CD8-positive, alpha-beta memory T cell (primary cell): ENCODE measurements at regions not wholly inside any gene's neighbourhood (a gene's known extent, or its start where the extent isn't known, plus 50 kb on each side); places are given as distances from the start of the nearest gene placed in this dataset.

Experiments
- CTCF ChIA-PET: fragments of 350-600 bp; sonication (Branson Sonifier 250); formaldehyde crosslinking; loops from one replicate; lab custom pipeline; 2021; ENCODE audit warnings: antibody characterized with exemption; lab: Charles Lee
- POLR2A ChIA-PET: fragments of 350-600 bp; sonication (Branson Sonifier 250); formaldehyde crosslinking; loops from one replicate; lab custom pipeline; 2021; ENCODE audit warnings: antibody characterized with exemption; lab: Charles Lee
- DNase-seq, 5 donors: peaks; one replicate each; pipeline versions ENCODE4 v3.0.0 to v3.0.0-alpha.2; 2020 to 2022; ENCODE audit warnings: mixed read lengths in 1 of 5
- H3K27ac ChIP-seq: one replicate; pipeline ENCODE4 v1.7.0; 2013; ENCODE audit warnings: low read depth, mild to moderate bottlenecking, low read length, moderate library complexity
- H3K27me3 ChIP-seq: 2 replicates; pipeline ENCODE4 v1.7.0; 2013; ENCODE audit warnings: low read length, mild to moderate bottlenecking; ENCODE audit not compliant: insufficient read depth, poor library complexity, severe bottlenecking
- H3K36me3 ChIP-seq: 2 replicates; pipeline ENCODE4 v1.7.0; 2013; ENCODE audit warnings: mild to moderate bottlenecking, low read length, moderate library complexity; ENCODE audit not compliant: insufficient read depth
- H3K4me1 ChIP-seq: 2 replicates; pipeline ENCODE4 v1.7.0; 2013; ENCODE audit warnings: mild to moderate bottlenecking, low read length, moderate library complexity; ENCODE audit not compliant: insufficient read depth
- H3K4me3 ChIP-seq: 2 replicates; pipeline ENCODE4 v1.7.0; 2013; ENCODE audit warnings: mild to moderate bottlenecking, low read length
- H3K9me3 ChIP-seq: 2 replicates; pipeline ENCODE4 v1.7.0; 2013; ENCODE audit warnings: mild to moderate bottlenecking, low read length
- H3K27ac Mint-ChIP-seq, 8 donors: one replicate each; pipeline ENCODE4 v1.8.0; 2020 to 2021; ENCODE audit warnings: mixed read lengths in 8 of 8, mild to moderate bottlenecking in 6 of 8, inconsistent platforms in 3 of 8, moderate library complexity in 3 of 8
- H3K27me3 Mint-ChIP-seq, 2 donors: one replicate each; pipeline ENCODE4 v1.8.0; 2020 to 2021; ENCODE audit warnings: mixed read lengths in 2 of 2, mild to moderate bottlenecking in 1 of 2, moderate library complexity in 1 of 2
- H3K36me3 Mint-ChIP-seq, 3 donors: one replicate each; pipeline ENCODE4 v1.8.0; 2020 to 2021; ENCODE audit warnings: mixed read lengths in 3 of 3, inconsistent platforms in 1 of 3, mild to moderate bottlenecking in 1 of 3
- H3K4me1 Mint-ChIP-seq, 3 donors: one replicate each; pipeline ENCODE4 v1.8.0; 2020 to 2021; ENCODE audit warnings: mixed read lengths in 3 of 3, inconsistent platforms in 1 of 3, mild to moderate bottlenecking in 1 of 3
- H3K4me3 Mint-ChIP-seq, 7 donors: one replicate each; pipeline ENCODE4 v1.8.0; 2020 to 2021; ENCODE audit warnings: mixed read lengths in 7 of 7, mild to moderate bottlenecking in 6 of 7, moderate library complexity in 4 of 7, inconsistent platforms in 2 of 7
- H3K9me3 Mint-ChIP-seq, 5 donors: one replicate each; pipeline ENCODE4 v1.8.0; 2020 to 2022; ENCODE audit warnings: mixed read lengths in 5 of 5, mild to moderate bottlenecking in 3 of 5, moderate library complexity in 2 of 5, inconsistent platforms in 1 of 5

GRCh38 chr5:53416144-53416738 is 64.2 kb upstream of the FST start:
- no peak overlapping the region for H3K27ac Mint-ChIP-seq
- peaks cover 4 to 8% of the 10 kb centered on the region in 2 donors for H3K27me3 Mint-ChIP-seq

DNA sequence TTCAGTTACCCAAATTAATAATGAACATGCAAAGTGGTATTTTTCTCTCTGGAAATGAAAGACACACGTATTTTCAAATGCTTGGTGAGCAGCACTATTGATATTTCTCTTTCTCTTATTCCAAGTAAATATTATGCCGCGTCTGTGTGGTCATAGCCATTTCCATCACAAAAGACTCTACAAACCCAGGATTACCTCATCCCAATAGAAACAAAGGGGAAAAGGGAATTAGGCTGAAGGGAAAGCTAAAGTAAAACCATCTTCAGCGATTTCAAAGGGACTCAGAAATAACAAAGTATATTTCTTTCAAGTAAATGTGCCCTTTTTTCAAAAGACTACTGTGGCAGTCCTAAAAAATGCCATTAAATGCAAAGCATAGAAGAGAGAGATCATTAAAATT is 62.0 kb upstream of the FST start:
- ChIA-PET POLR2A (no interaction called here), CTCF (no interaction called here)
- Histone ChIP-seq H3K27ac (no peak overlapping the region), H3K36me3 (no peaks in the 10 kb centered on the region), H3K4me3 (no peak overlapping the region), H3K4me1 (no peaks in the 10 kb centered on the region), H3K27me3 (no peaks in the 10 kb centered on the region), H3K9me3 (no peaks in the 10 kb centered on the region)
- H3K4me3 Mint-ChIP-seq = no peak overlapping the region
- peaks cover 0 to 8% of the 10 kb centered on the region in 2 donors for H3K27me3 Mint-ChIP-seq
- no peaks in the 10 kb centered on the region for H3K4me1 Mint-ChIP-seq
- no peak overlapping the region for H3K27ac Mint-ChIP-seq
- DNase-seq = no peak
- peaks cover 0 to 2% (median 0%) of the 10 kb centered on the region in 5 donors for H3K9me3 Mint-ChIP-seq
- H3K36me3 Mint-ChIP-seq = no peaks in the 10 kb centered on the region

More at GRCh38 chr5:53416144-53416738, 64.2 kb upstream of the FST start:
- POLR2A ChIA-PET = no interaction called here
- DNase-seq = no peak
- Mint-ChIP-seq H3K36me3 (no peaks in the 10 kb centered on the region), H3K4me1 (peaks cover 6 to 8% (median 8%) of the 10 kb centered on the region in 3 donors), H3K4me3 (no peak overlapping the region), H3K9me3 (peaks cover 0 to 2% (median 0%) of the 10 kb centered on the region in 5 donors)
- Histone ChIP-seq H3K4me1 (no peaks in the 10 kb centered on the region), H3K27ac (no peak overlapping the region), H3K36me3 (no peaks in the 10 kb centered on the region), H3K4me3 (no peak overlapping the region), H3K27me3 (no peaks in the 10 kb centered on the region), H3K9me3 (no peaks in the 10 kb centered on the region)
- CTCF ChIA-PET = no interaction called here

DNA sequence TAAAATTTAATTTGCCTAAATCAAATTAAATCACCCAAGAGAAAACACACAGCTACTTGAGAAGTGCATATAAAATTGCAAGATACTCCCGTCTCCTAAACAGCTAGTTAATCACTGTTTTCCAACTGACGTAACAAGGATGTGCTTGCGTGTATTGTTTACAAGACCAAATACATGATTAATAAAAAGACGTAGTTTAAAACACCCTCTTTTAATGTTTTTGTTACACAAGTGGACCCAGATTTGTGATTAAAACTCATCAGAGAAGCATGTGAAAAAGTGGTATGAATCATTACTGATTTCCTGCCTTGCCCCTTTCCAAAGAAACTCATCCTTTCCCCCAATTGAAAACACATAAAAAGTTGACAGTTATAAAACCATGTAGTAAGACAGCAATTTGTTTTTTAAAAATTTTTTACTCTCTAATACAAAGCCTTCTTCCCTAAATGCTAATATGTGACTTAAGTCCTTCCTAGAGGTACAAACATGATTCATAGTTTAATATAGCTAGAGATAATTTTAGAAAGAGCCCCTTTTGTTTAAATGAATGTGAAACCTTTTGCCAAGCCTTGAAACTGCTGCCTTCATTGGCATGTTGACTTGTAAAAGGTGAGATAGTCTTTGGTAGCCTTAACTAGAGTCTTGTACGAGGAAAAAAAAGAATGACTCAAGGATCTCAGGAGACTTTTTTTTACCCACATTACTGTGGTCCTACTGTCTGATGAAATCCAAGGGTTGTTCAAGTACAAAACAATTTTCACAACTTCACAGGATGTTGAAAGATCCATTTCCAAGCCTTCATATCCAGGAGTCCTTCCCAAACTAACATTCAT is 61.4 kb upstream of the FST start:
- H3K36me3 ChIP-seq = no peaks in the 10 kb centered on the region
- no peaks in the 10 kb centered on the region for H3K4me1 ChIP-seq
- POLR2A ChIA-PET = no interaction called here
- H3K4me3 ChIP-seq = no peak overlapping the region
- no peak overlapping the region for H3K27ac ChIP-seq
- DNase-seq = no peak
- Mint-ChIP-seq H3K9me3 (peaks cover 0 to under 1% (median 0%) of the 10 kb centered on the region in 5 donors), H3K4me1 (no peaks in the 10 kb centered on the region), H3K27ac (no peak overlapping the region), H3K36me3 (no peaks in the 10 kb centered on the region), H3K4me3 (no peak overlapping the region), H3K27me3 (peaks cover 2 to 12% of the 10 kb centered on the region in 2 donors)
- no peaks in the 10 kb centered on the region for H3K9me3 ChIP-seq
- no peaks in the 10 kb centered on the region for H3K27me3 ChIP-seq
- CTCF ChIA-PET = no interaction called here

DNA sequence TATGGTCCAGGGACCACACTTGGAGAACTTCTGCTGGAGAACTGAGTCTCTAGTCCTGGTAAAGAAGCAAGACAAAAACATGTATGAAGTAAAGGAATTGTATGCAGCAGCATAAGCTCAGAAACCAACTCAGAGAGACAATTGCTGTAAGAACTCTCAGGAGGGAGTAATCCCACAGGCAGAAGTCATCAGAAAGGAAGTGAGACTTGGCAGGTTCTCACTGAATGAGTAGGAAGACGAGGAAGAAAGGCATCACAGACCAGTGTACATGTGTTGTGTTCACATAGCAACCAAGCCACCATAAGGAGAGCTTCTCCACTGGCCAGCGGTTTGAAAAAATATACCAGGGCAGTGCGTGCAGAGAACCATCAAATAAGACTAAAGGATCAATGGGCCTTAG is 57.9 kb upstream of the FST start:
- H3K4me3 ChIP-seq = no peak overlapping the region
- no peak overlapping the region for H3K27ac ChIP-seq
- H3K36me3 ChIP-seq = no peaks in the 10 kb centered on the region
- Mint-ChIP-seq H3K4me1 (no peaks in the 10 kb centered on the region), H3K9me3 (no peaks in the 10 kb centered on the region), H3K4me3 (no peak overlapping the region), H3K27ac (no peak overlapping the region), H3K36me3 (no peaks in the 10 kb centered on the region), H3K27me3 (peaks cover 6 to 18% of the 10 kb centered on the region in 2 donors)
- ChIA-PET CTCF (no interaction called here), POLR2A (no interaction called here)
- no peak for DNase-seq
- H3K4me1 ChIP-seq = no peaks in the 10 kb centered on the region
- no peaks in the 10 kb centered on the region for H3K27me3 ChIP-seq
- no peaks in the 10 kb centered on the region for H3K9me3 ChIP-seq

DNA sequence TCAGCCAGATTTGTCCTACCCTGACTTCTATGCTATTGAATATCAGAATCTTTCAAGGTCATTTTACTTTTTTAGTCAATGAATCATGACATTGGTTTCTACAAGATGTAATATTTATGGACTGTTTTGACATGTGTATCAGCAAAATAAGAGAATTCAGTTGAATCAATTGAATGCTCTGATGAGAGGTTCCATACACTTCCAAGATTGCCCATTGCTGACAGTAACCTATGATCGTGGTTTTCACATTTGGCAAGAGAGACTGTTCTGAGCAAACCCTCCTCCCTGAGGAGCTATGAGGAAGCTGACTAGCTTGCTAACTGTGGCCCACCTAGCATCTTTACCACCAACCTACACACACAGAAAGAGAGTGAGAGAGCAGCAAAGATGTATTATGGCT is 56.7 kb upstream of the FST start:
- ChIA-PET POLR2A (no interaction called here), CTCF (no interaction called here)
- Mint-ChIP-seq H3K27ac (no peak overlapping the region), H3K36me3 (no peaks in the 10 kb centered on the region), H3K9me3 (no peaks in the 10 kb centered on the region), H3K27me3 (peaks cover 6 to 25% of the 10 kb centered on the region in 2 donors), H3K4me3 (no peak overlapping the region), H3K4me1 (no peaks in the 10 kb centered on the region)
- Histone ChIP-seq H3K9me3 (no peaks in the 10 kb centered on the region), H3K27ac (no peak overlapping the region), H3K4me3 (no peak overlapping the region), H3K4me1 (no peaks in the 10 kb centered on the region), H3K36me3 (no peaks in the 10 kb centered on the region), H3K27me3 (no peaks in the 10 kb centered on the region)
- DNase-seq = no peak

- Mint-ChIP-seq H3K27me3 (peaks cover 7 to 28% of the 10 kb centered on the region in 2 donors), H3K9me3 (no peaks in the 10 kb centered on the region), H3K4me3 (no peak overlapping the region), H3K27ac (no peak overlapping the region), H3K36me3 (no peaks in the 10 kb centered on the region), H3K4me1 (no peaks in the 10 kb centered on the region)
- Histone ChIP-seq H3K27me3 (no peaks in the 10 kb centered on the region), H3K4me3 (no peak overlapping the region), H3K9me3 (no peaks in the 10 kb centered on the region), H3K4me1 (no peaks in the 10 kb centered on the region), H3K36me3 (no peaks in the 10 kb centered on the region), H3K27ac (no peak overlapping the region)
- DNase-seq = no peak
- ChIA-PET CTCF (interaction anchor here (1.3 kb wide), 1 partner anchor 14 kb away, joined by 4 read pairs; no protein-coding TSS in a partner anchor), POLR2A (no interaction called here)
These were observed 55.5 kb upstream of the FST start for GRCh38 chr5:53424686-53425615.

- no peaks in the 10 kb centered on the region for H3K36me3 ChIP-seq
- no peaks in the 10 kb centered on the region for H3K9me3 ChIP-seq
- ChIA-PET CTCF (interaction anchor here (1.3 kb wide), 1 partner anchor 15 kb away, joined by 4 read pairs; no protein-coding TSS in a partner anchor), POLR2A (no interaction called here)
- Mint-ChIP-seq H3K4me3 (no peak overlapping the region), H3K9me3 (no peaks in the 10 kb centered on the region), H3K27ac (no peak overlapping the region), H3K27me3 (peaks cover 9 to 35% of the 10 kb centered on the region in 2 donors), H3K4me1 (no peaks in the 10 kb centered on the region), H3K36me3 (no peaks in the 10 kb centered on the region)
- no peak overlapping the region for H3K4me3 ChIP-seq
- H3K4me1 ChIP-seq = no peaks in the 10 kb centered on the region
- no peak overlapping the region for H3K27ac ChIP-seq
- no peaks in the 10 kb centered on the region for H3K27me3 ChIP-seq
- no peak for DNase-seq
These were observed 54.5 kb upstream of the FST start for GRCh38 chr5:53425687-53426511.
